ENCODE measurements at regions not wholly inside any gene's neighbourhood (a gene's known extent, or its start where the extent isn't known, plus 50 kb on each side); places are given as distances from the start of the nearest gene placed in this dataset.

- TF ChIP-seq CTCF (IDR thresholded peaks at IDR 0.05; ENCODE audit: low read length) (no peak), EZH2 (IDR thresholded peaks at IDR 0.05; ENCODE audit: borderline replicate concordance, low read length) (no peak)
These were observed 130.8 kb downstream of the ACTR3 start for GRCh38 chr2:114020668-114021067.

All from OCI-LY1 (cell line).